GM23338 (cell line): ENCODE measurements at regions not wholly inside any gene's neighbourhood (a gene's known extent, or its start where the extent isn't known, plus 50 kb on each side); places are given as distances from the start of the nearest gene placed in this dataset.

ENCODE experiments used
- ATAC-seq: fragments of 200-7000 bp; cut with Tn5 transposase; 3 replicates; pipeline ENCODE4 v1.9.1; 2020
- DNase-seq: peaks from one replicate; pipeline ENCODE4 v3.0.0-alpha.2; 2015; ENCODE audit warnings: low spot score
- H2AFZ ChIP-seq: fragments of 200-600 bp; sonication (generic); 2 replicates; pipeline ENCODE4 v1.8.0; 2016; ENCODE audit warnings: antibody characterized with exemption, mild to moderate bottlenecking, moderate library complexity
- H3F3A ChIP-seq: fragments of 200-600 bp; sonication (generic); replicated peaks from 2 replicates; pipeline ENCODE4 v1.8.0; 2017; ENCODE audit warnings: antibody characterized with exemption, mixed run types, low read depth
- H3K27ac ChIP-seq: fragments of 200-600 bp; sonication (generic); 2 replicates; pipeline ENCODE4 v1.6.1; 2016; ENCODE audit warnings: low read depth
- H3K27me3 ChIP-seq: fragments of 200-600 bp; sonication (generic); 2 replicates; pipeline ENCODE4 v1.8.0; 2016; ENCODE audit warnings: mild to moderate bottlenecking, mixed run types, moderate library complexity; ENCODE audit not compliant: insufficient read depth
- H3K36me3 ChIP-seq: fragments of 200-600 bp; sonication (generic); 2 replicates; pipeline ENCODE4 v1.8.0; 2016; ENCODE audit warnings: mild to moderate bottlenecking; ENCODE audit not compliant: insufficient read depth
- H3K4me1 ChIP-seq: fragments of 200-600 bp; sonication (generic); 2 replicates; pipeline ENCODE4 v1.8.0; 2016; ENCODE audit warnings: mild to moderate bottlenecking, moderate library complexity; ENCODE audit not compliant: insufficient read depth
- H3K4me2 ChIP-seq: fragments of 200-600 bp; sonication (generic); 2 replicates; pipeline ENCODE4 v1.7.1; 2017; ENCODE audit warnings: mixed run types
- H3K4me3 ChIP-seq: fragments of 200-600 bp; sonication (generic); 2 replicates; pipeline ENCODE4 v1.6.1; 2016; ENCODE audit warnings: mixed run types
- H3K79me2 ChIP-seq: fragments of 200-600 bp; sonication (generic); replicated peaks from 2 replicates; pipeline ENCODE4 v1.8.0; 2017; ENCODE audit warnings: mild to moderate bottlenecking; ENCODE audit not compliant: insufficient read depth
- H3K9me2 ChIP-seq: fragments of 200-600 bp; sonication (generic); 2 replicates; pipeline ENCODE4 v1.8.0; 2017; ENCODE audit not compliant: insufficient read depth
- H4K20me1 ChIP-seq: fragments of 200-600 bp; sonication (generic); replicated peaks from 2 replicates; pipeline ENCODE4 v1.8.0; 2017; ENCODE audit warnings: mild to moderate bottlenecking; ENCODE audit not compliant: insufficient read depth
- H3K27ac Mint-ChIP-seq: 2 replicates; pipeline ENCODE4 v1.8.0; 2020; ENCODE audit warnings: inconsistent platforms, mild to moderate bottlenecking, moderate library complexity, mixed read lengths
- H3K27me3 Mint-ChIP-seq: 3 replicates; pipeline ENCODE4 v1.8.0; 2022; ENCODE audit warnings: low read depth, mild to moderate bottlenecking, moderate library complexity, mixed read lengths, inconsistent platforms; ENCODE audit not compliant: insufficient read depth, poor library complexity
- H3K36me3 Mint-ChIP-seq: 3 replicates; pipeline ENCODE4 v1.8.0; 2021; ENCODE audit warnings: low read depth, mild to moderate bottlenecking, inconsistent platforms, moderate library complexity, mixed read lengths
- H3K4me1 Mint-ChIP-seq: 3 replicates; pipeline ENCODE4 v1.8.0; 2020; ENCODE audit warnings: mild to moderate bottlenecking, inconsistent platforms, mixed read lengths
- H3K4me3 Mint-ChIP-seq: 3 replicates; pipeline ENCODE4 v1.8.0; 2021; ENCODE audit warnings: moderate library complexity, mild to moderate bottlenecking, inconsistent platforms, mixed read lengths
- H3K9me3 Mint-ChIP-seq: 3 replicates; pipeline ENCODE4 v1.8.0; 2020; ENCODE audit warnings: moderate library complexity, mild to moderate bottlenecking, inconsistent platforms, mixed read lengths
- CREB1 ChIP-seq: fragments of 250-450 bp; sonication (Bioruptor Pico); IDR thresholded peaks from 2 replicates; pipeline ENCODE4 v1.5.0; 2020; ENCODE audit warnings: low read depth, mild to moderate bottlenecking, moderate library complexity
- EZH2 ChIP-seq: fragments of 200-600 bp; sonication (generic); IDR thresholded peaks from one replicate; pipeline ENCODE4 v1.8.0; 2017; ENCODE audit warnings: antibody characterized with exemption, mild to moderate bottlenecking, low read depth; ENCODE audit not compliant: unreplicated experiment
- EZH2phosphoT487 ChIP-seq: fragments of 200-600 bp; sonication (generic); IDR thresholded peaks from one replicate; pipeline ENCODE4 v1.8.1; 2018; ENCODE audit warnings: antibody characterized with exemption; ENCODE audit not compliant: unreplicated experiment
- JUNB ChIP-seq: IDR thresholded peaks from one replicate; pipeline ENCODE4 v1.6.1; 2016; ENCODE audit warnings: antibody characterized with exemption; ENCODE audit not compliant: unreplicated experiment
- NANOG ChIP-seq: IDR thresholded peaks from 2 replicates; pipeline ENCODE4 v1.6.1; 2016; ENCODE audit warnings: antibody characterized with exemption, borderline replicate concordance
- POLR2AphosphoS5 ChIP-seq: IDR thresholded peaks from 2 replicates; pipeline ENCODE4 v1.6.1; 2016; ENCODE audit warnings: antibody characterized with exemption, low read depth
- STAT1 ChIP-seq: IDR thresholded peaks from one replicate; pipeline ENCODE4 v1.6.1; 2016; ENCODE audit warnings: antibody characterized with exemption; ENCODE audit not compliant: unreplicated experiment
- ZNF114 ChIP-seq: fragments of 250-450 bp; sonication (Bioruptor Pico); IDR thresholded peaks from 2 replicates; pipeline ENCODE4 v1.5.0; 2020; ENCODE audit warnings: mild to moderate bottlenecking, moderate library complexity
- ZNF331 ChIP-seq: fragments of 250-450 bp; sonication (Bioruptor Pico); IDR thresholded peaks from 2 replicates; pipeline ENCODE4 v1.5.0; 2020; ENCODE audit warnings: low read depth, mild to moderate bottlenecking, moderate library complexity
- TF ChIP-seq, protein P1 (sequence below): IDR thresholded peaks from 2 replicates; pipeline ENCODE4 v1.6.1; 2016; ENCODE audit warnings: antibody characterized with exemption
- TF ChIP-seq, protein P2 (sequence below): IDR thresholded peaks from one replicate; pipeline ENCODE4 v1.6.1; 2018; ENCODE audit warnings: antibody characterized with exemption; ENCODE audit not compliant: unreplicated experiment
- TF ChIP-seq, protein P3 (sequence below), 2 experiments: fragments of 200-600 bp in 1 of 2; sonication (generic) in 1 of 2; conservative IDR thresholded peaks; 2 replicates each; pipeline versions ENCODE4 v1.5.1 to v1.6.1; 2016 to 2017; ENCODE audit warnings: antibody characterized with exemption in 2 of 2, low read depth in 2 of 2, mild to moderate bottlenecking in 2 of 2, moderate library complexity in 1 of 2
- TF ChIP-seq, protein P4 (sequence below): fragments of 250-450 bp; sonication (Bioruptor Pico); IDR thresholded peaks from 2 replicates; pipeline ENCODE4 v1.5.0; 2020; ENCODE audit warnings: mild to moderate bottlenecking, moderate library complexity

DNA sequence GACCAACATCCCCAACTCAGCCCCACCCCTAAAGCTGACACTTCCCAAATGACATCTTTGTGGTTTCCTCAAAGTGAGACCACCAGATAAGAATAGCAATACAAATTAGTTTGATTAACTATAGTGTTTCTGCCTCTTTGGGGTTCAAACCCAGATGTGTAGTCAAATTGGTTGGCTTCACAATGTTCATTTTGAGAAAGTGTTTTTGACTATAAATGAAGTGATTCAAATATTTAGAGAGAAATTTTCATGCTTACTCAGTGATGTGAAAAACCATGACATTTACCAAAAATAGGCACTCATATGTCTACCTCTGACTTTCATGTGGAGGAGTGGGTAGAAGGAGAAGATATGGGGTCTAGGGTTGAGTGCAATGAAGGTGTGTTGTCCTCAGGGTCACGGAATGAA is 218.4 kb downstream of the BCAT1 start:
- no peak overlapping the region for H3K4me2 ChIP-seq
- no peaks in the 10 kb centered on the region for H3F3A ChIP-seq
- no peaks in the 10 kb centered on the region for H4K20me1 ChIP-seq
- H3K4me1 ChIP-seq, result no peaks in the 10 kb centered on the region
- H3K79me2 ChIP-seq, result no peaks in the 10 kb centered on the region
- H3K27me3 ChIP-seq, result no peaks in the 10 kb centered on the region
- H2AFZ ChIP-seq, result no peak overlapping the region
- DNase-seq (no peak), ATAC-seq (no peak)
- no peaks in the 10 kb centered on the region for H3K9me2 ChIP-seq
- Mint-ChIP-seq H3K36me3 (no peaks in the 10 kb centered on the region), H3K4me3 (no peak overlapping the region), H3K27me3 (no peaks in the 10 kb centered on the region), H3K27ac (no peak overlapping the region), H3K9me3 (no peaks in the 10 kb centered on the region), H3K4me1 (no peaks in the 10 kb centered on the region)
- no peaks in the 10 kb centered on the region for H3K36me3 ChIP-seq
- H3K4me3 ChIP-seq, result no peak overlapping the region
- TF ChIP-seq EZH2, result no peak
- TF ChIP-seq JUNB, result no peak
- no peak for TF ChIP-seq CREB1 (CRISPR knock-in tag)
- TF ChIP-seq, protein P1, sequence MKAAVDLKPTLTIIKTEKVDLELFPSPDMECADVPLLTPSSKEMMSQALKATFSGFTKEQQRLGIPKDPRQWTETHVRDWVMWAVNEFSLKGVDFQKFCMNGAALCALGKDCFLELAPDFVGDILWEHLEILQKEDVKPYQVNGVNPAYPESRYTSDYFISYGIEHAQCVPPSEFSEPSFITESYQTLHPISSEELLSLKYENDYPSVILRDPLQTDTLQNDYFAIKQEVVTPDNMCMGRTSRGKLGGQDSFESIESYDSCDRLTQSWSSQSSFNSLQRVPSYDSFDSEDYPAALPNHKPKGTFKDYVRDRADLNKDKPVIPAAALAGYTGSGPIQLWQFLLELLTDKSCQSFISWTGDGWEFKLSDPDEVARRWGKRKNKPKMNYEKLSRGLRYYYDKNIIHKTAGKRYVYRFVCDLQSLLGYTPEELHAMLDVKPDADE, result no peak
- no peak for TF ChIP-seq NANOG
- TF ChIP-seq ZNF331, result no peak
- TF ChIP-seq STAT1, result no peak
- TF ChIP-seq, protein P2, sequence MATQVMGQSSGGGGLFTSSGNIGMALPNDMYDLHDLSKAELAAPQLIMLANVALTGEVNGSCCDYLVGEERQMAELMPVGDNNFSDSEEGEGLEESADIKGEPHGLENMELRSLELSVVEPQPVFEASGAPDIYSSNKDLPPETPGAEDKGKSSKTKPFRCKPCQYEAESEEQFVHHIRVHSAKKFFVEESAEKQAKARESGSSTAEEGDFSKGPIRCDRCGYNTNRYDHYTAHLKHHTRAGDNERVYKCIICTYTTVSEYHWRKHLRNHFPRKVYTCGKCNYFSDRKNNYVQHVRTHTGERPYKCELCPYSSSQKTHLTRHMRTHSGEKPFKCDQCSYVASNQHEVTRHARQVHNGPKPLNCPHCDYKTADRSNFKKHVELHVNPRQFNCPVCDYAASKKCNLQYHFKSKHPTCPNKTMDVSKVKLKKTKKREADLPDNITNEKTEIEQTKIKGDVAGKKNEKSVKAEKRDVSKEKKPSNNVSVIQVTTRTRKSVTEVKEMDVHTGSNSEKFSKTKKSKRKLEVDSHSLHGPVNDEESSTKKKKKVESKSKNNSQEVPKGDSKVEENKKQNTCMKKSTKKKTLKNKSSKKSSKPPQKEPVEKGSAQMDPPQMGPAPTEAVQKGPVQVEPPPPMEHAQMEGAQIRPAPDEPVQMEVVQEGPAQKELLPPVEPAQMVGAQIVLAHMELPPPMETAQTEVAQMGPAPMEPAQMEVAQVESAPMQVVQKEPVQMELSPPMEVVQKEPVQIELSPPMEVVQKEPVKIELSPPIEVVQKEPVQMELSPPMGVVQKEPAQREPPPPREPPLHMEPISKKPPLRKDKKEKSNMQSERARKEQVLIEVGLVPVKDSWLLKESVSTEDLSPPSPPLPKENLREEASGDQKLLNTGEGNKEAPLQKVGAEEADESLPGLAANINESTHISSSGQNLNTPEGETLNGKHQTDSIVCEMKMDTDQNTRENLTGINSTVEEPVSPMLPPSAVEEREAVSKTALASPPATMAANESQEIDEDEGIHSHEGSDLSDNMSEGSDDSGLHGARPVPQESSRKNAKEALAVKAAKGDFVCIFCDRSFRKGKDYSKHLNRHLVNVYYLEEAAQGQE, result no peak
- no peak for TF ChIP-seq EZH2phosphoT487
- no peak for TF ChIP-seq ZNF114
- TF ChIP-seq, protein P3, sequence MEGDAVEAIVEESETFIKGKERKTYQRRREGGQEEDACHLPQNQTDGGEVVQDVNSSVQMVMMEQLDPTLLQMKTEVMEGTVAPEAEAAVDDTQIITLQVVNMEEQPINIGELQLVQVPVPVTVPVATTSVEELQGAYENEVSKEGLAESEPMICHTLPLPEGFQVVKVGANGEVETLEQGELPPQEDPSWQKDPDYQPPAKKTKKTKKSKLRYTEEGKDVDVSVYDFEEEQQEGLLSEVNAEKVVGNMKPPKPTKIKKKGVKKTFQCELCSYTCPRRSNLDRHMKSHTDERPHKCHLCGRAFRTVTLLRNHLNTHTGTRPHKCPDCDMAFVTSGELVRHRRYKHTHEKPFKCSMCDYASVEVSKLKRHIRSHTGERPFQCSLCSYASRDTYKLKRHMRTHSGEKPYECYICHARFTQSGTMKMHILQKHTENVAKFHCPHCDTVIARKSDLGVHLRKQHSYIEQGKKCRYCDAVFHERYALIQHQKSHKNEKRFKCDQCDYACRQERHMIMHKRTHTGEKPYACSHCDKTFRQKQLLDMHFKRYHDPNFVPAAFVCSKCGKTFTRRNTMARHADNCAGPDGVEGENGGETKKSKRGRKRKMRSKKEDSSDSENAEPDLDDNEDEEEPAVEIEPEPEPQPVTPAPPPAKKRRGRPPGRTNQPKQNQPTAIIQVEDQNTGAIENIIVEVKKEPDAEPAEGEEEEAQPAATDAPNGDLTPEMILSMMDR (conservative IDR thresholded peaks at IDR 0.05; ENCODE audit: low read depth in 2 of 2), result no peak
- no peak for TF ChIP-seq POLR2AphosphoS5
- TF ChIP-seq, protein P4, sequence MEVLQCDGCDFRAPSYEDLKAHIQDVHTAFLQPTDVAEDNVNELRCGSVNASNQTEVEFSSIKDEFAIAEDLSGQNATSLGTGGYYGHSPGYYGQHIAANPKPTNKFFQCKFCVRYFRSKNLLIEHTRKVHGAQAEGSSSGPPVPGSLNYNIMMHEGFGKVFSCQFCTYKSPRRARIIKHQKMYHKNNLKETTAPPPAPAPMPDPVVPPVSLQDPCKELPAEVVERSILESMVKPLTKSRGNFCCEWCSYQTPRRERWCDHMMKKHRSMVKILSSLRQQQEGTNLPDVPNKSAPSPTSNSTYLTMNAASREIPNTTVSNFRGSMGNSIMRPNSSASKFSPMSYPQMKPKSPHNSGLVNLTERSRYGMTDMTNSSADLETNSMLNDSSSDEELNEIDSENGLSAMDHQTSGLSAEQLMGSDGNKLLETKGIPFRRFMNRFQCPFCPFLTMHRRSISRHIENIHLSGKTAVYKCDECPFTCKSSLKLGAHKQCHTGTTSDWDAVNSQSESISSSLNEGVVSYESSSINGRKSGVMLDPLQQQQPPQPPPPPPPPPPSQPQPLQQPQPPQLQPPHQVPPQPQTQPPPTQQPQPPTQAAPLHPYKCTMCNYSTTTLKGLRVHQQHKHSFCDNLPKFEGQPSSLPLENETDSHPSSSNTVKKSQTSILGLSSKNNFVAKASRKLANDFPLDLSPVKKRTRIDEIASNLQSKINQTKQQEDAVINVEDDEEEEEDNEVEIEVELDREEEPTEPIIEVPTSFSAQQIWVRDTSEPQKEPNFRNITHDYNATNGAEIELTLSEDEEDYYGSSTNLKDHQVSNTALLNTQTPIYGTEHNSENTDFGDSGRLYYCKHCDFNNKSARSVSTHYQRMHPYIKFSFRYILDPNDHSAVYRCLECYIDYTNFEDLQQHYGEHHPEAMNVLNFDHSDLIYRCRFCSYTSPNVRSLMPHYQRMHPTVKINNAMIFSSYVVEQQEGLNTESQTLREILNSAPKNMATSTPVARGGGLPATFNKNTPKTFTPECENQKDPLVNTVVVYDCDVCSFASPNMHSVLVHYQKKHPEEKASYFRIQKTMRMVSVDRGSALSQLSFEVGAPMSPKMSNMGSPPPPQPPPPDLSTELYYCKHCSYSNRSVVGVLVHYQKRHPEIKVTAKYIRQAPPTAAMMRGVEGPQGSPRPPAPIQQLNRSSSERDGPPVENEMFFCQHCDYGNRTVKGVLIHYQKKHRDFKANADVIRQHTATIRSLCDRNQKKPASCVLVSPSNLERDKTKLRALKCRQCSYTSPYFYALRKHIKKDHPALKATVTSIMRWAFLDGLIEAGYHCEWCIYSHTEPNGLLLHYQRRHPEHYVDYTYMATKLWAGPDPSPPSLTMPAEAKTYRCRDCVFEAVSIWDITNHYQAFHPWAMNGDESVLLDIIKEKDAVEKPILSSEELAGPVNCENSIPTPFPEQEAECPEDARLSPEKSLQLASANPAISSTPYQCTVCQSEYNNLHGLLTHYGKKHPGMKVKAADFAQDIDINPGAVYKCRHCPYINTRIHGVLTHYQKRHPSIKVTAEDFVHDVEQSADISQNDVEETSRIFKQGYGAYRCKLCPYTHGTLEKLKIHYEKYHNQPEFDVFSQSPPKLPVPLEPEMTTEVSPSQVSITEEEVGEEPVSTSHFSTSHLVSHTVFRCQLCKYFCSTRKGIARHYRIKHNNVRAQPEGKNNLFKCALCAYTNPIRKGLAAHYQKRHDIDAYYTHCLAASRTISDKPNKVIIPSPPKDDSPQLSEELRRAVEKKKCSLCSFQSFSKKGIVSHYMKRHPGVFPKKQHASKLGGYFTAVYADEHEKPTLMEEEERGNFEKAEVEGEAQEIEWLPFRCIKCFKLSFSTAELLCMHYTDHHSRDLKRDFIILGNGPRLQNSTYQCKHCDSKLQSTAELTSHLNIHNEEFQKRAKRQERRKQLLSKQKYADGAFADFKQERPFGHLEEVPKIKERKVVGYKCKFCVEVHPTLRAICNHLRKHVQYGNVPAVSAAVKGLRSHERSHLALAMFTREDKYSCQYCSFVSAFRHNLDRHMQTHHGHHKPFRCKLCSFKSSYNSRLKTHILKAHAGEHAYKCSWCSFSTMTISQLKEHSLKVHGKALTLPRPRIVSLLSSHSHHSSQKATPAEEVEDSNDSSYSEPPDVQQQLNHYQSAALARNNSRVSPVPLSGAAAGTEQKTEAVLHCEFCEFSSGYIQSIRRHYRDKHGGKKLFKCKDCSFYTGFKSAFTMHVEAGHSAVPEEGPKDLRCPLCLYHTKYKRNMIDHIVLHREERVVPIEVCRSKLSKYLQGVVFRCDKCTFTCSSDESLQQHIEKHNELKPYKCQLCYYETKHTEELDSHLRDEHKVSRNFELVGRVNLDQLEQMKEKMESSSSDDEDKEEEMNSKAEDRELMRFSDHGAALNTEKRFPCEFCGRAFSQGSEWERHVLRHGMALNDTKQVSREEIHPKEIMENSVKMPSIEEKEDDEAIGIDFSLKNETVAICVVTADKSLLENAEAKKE (CRISPR knock-in tag), result no peak
- no peak overlapping the region for H3K27ac ChIP-seq
